Liver (tissue), 8 donors: ENCODE measurements at regions not wholly inside any gene's neighbourhood (a gene's known extent, or its start where the extent isn't known, plus 50 kb on each side); places are given as distances from the start of the nearest gene placed in this dataset.

Experiments
- DNase-seq: peaks from one replicate; pipeline ENCODE4 v3.0.0-alpha.2; 2017; ENCODE audit warnings: low spot score
- H3K27ac ChIP-seq, 2 donors: one replicate each; pipeline ENCODE4 v1.7.0; 2013; ENCODE audit warnings: inconsistent platforms in 2 of 2, low read length in 2 of 2, control low read depth in 1 of 2, low read depth in 1 of 2, mild to moderate bottlenecking in 1 of 2
- H3K27me3 ChIP-seq, 4 donors: one replicate each; pipeline versions ENCODE4 v1.6.1 to v1.7.0; 2013; ENCODE audit warnings: low read length in 3 of 4, inconsistent platforms in 1 of 4, mild to moderate bottlenecking in 1 of 4, moderate library complexity in 1 of 4; ENCODE audit not compliant: control insufficient read depth in 4 of 4, insufficient read depth in 4 of 4
- H3K36me3 ChIP-seq, 4 donors: one replicate each; pipeline versions ENCODE4 v1.6.1 to v1.7.0; 2013; ENCODE audit warnings: low read length in 3 of 4, mild to moderate bottlenecking in 3 of 4, low read depth in 1 of 4, moderate library complexity in 1 of 4; ENCODE audit not compliant: control insufficient read depth in 4 of 4, insufficient read depth in 3 of 4
- H3K4me1 ChIP-seq, 4 donors: one replicate each; pipeline versions ENCODE4 v1.6.1 to v1.7.0; 2013; ENCODE audit warnings: low read length in 3 of 4, mild to moderate bottlenecking in 3 of 4, moderate library complexity in 1 of 4; ENCODE audit not compliant: control insufficient read depth in 4 of 4, insufficient read depth in 4 of 4
- H3K4me3 ChIP-seq, 3 donors: one replicate each; pipeline versions ENCODE4 v1.6.1 to v1.7.0; 2013; ENCODE audit warnings: low read length in 3 of 3, control low read depth in 1 of 3, low read depth in 1 of 3, mild to moderate bottlenecking in 1 of 3
- H3K9ac ChIP-seq, 2 donors: one replicate each; pipeline ENCODE4 v1.7.0; 2013; ENCODE audit warnings: low read length in 2 of 2, mild to moderate bottlenecking in 2 of 2, moderate library complexity in 2 of 2, control low read depth in 1 of 2, low read depth in 1 of 2
- H3K9me3 ChIP-seq, 4 donors: one replicate each; pipeline versions ENCODE4 v1.6.1 to v1.7.0; 2013; ENCODE audit warnings: low read length in 3 of 4; ENCODE audit not compliant: control insufficient read depth in 4 of 4
- CTCF ChIP-seq: fragments of 150-350 bp; IDR thresholded peaks from 2 replicates; pipeline ENCODE4 v1.5.1; 2017; ENCODE audit warnings: improper control_type of control experiment, low read depth, low read length; ENCODE audit not compliant: missing input control
- EGR1 ChIP-seq, 2 donors: IDR thresholded peaks; 2 replicates each; pipeline ENCODE4 v1.6.1; 2016 to 2018; ENCODE audit warnings: antibody characterized with exemption in 2 of 2, low read depth in 2 of 2
- FOXA1 ChIP-seq: IDR thresholded peaks from 2 replicates; pipeline ENCODE4 v1.6.1; 2016; ENCODE audit warnings: antibody characterized with exemption
- FOXA2 ChIP-seq: IDR thresholded peaks from 2 replicates; pipeline ENCODE4 v1.6.1; 2016; ENCODE audit warnings: antibody characterized with exemption
- GABPA ChIP-seq, 2 donors: IDR thresholded peaks in 1 of 2; conservative IDR thresholded peaks in 1 of 2; 2 replicates each; pipeline ENCODE4 v1.6.1; 2016; ENCODE audit warnings: antibody characterized with exemption in 2 of 2, mild to moderate bottlenecking in 1 of 2, moderate library complexity in 1 of 2
- HNF4A ChIP-seq, 2 donors: conservative IDR thresholded peaks; 2 replicates each; pipeline ENCODE4 v1.6.1; 2016; ENCODE audit warnings: antibody characterized with exemption in 2 of 2, mild to moderate bottlenecking in 2 of 2
- HNF4G ChIP-seq: IDR thresholded peaks from 2 replicates; pipeline ENCODE4 v1.6.1; 2016; ENCODE audit warnings: antibody characterized with exemption
- JUND ChIP-seq, 2 donors: IDR thresholded peaks; 2 replicates each; pipeline ENCODE4 v1.6.1; 2016; ENCODE audit warnings: antibody characterized with exemption in 2 of 2
- MAX ChIP-seq: IDR thresholded peaks from 2 replicates; pipeline ENCODE4 v1.6.1; 2016; ENCODE audit warnings: antibody characterized with exemption
- NR2F2 ChIP-seq: IDR thresholded peaks from 2 replicates; pipeline ENCODE4 v1.6.1; 2016; ENCODE audit warnings: antibody characterized with exemption
- RAD21 ChIP-seq, 2 donors: IDR thresholded peaks; 2 replicates each; pipeline ENCODE4 v1.6.1; 2016; ENCODE audit warnings: antibody characterized with exemption in 2 of 2, mild to moderate bottlenecking in 2 of 2
- REST ChIP-seq: IDR thresholded peaks from 2 replicates; pipeline ENCODE4 v1.6.1; 2016; ENCODE audit warnings: antibody characterized with exemption, mild to moderate bottlenecking
- RXRA ChIP-seq, 2 donors: IDR thresholded peaks; 2 replicates each; pipeline ENCODE4 v1.6.1; 2017 to 2018; ENCODE audit warnings: antibody characterized with exemption in 2 of 2, mild to moderate bottlenecking in 1 of 2
- SP1 ChIP-seq: IDR thresholded peaks from 2 replicates; pipeline ENCODE4 v1.6.1; 2018; ENCODE audit warnings: antibody characterized with exemption, mild to moderate bottlenecking
- YY1 ChIP-seq: IDR thresholded peaks from 2 replicates; pipeline ENCODE4 v1.6.1; 2016; ENCODE audit warnings: antibody characterized with exemption, mild to moderate bottlenecking
- ZBTB33 ChIP-seq: IDR thresholded peaks from 2 replicates; pipeline ENCODE4 v1.6.1; 2016; ENCODE audit warnings: antibody characterized with exemption
- WGBS: extraction: QIAGEN DNeasy Blood & Tissue Kit; methylation state at CpG from one replicate; pipeline ENCODE4 v1.1.7; 2013; 5-methylcytosine and 5-hydroxymethylcytosine counted together
- donor health status: healthy.
- donor health status: healthy.
- donor health status: healthy.
- donor health status: healthy.
- donor health status: healthy.

GRCh38 chr14:25412998-25413397 is 363.1 kb upstream of the STXBP6 start:
- Histone ChIP-seq H3K4me1 (no peaks in the 10 kb centered on the region), H3K9me3 (no peaks in the 10 kb centered on the region), H3K36me3 (no peaks in the 10 kb centered on the region), H3K4me3 (no peak overlapping the region), H3K27me3 (peaks cover 0 to 2% (median 0%) of the 10 kb centered on the region in 4 donors), H3K27ac (no peak overlapping the region), H3K9ac (no peak overlapping the region)
- no peak for DNase-seq
- TF ChIP-seq EGR1 (IDR thresholded peaks at IDR 0.05; ENCODE audit: low read depth in 2 of 2) (no peak), REST (no peak), NR2F2 (no peak), MAX (no peak), HNF4A (conservative IDR thresholded peaks at IDR 0.05) (no peak), RAD21 (IDR thresholded peaks at IDR 0.05) (no peak), RXRA (IDR thresholded peaks at IDR 0.05) (no peak), GABPA (IDR thresholded peaks at IDR 0.05 in 1 of 2, conservative IDR thresholded peaks at IDR 0.05 in 1 of 2) (no peak), YY1 (no peak), ZBTB33 (no peak), HNF4G (no peak), FOXA2 (no peak), FOXA1 (no peak), SP1 (no peak), JUND (IDR thresholded peaks at IDR 0.05) (no peak)

- Histone ChIP-seq H3K4me1 (no peaks in the 10 kb centered on the region), H3K27ac (no peak overlapping the region), H3K36me3 (no peaks in the 10 kb centered on the region), H3K27me3 (peaks cover 0 to 2% (median 0%) of the 10 kb centered on the region in 4 donors), H3K4me3 (no peak overlapping the region), H3K9ac (no peak overlapping the region), H3K9me3 (no peaks in the 10 kb centered on the region)
- no peak for TF ChIP-seq JUND (IDR thresholded peaks at IDR 0.05)
- TF ChIP-seq RXRA (IDR thresholded peaks at IDR 0.05) = no peak
- TF ChIP-seq HNF4G = no peak
- no peak for TF ChIP-seq HNF4A (conservative IDR thresholded peaks at IDR 0.05)
- no peak for TF ChIP-seq NR2F2
- TF ChIP-seq FOXA1 = no peak
- no peak for TF ChIP-seq ZBTB33
- TF ChIP-seq RAD21 (IDR thresholded peaks at IDR 0.05) = no peak
- TF ChIP-seq CTCF = no peak
- 52% methylated on average over 6 of the region's 6 CpGs for WGBS
- no peak for DNase-seq
Measured at GRCh38 chr14:25411781-25412757, 362.1 kb upstream of the STXBP6 start.
